ENCODE measurements at regions not wholly inside any gene's neighbourhood (a gene's known extent, or its start where the extent isn't known, plus 50 kb on each side); places are given as distances from the start of the nearest gene placed in this dataset.

DNA sequence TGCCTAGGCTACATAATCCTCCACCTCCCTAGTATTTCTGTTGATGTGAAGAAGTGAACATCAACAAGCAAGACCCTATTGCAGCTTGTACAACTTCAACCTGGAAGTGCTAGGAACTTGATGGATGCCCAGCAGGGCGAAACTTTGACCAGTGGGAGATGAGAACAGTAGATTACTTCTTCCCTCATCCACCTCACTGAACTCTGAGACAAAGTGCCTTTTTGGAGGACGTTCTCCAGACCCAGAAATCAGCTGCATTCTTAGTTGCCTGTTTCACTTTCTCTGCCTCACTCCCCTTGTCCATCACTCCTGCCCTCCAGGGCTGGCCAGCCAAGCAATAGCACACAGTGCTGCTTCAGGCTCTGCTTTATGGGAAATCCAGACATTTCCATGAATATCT lies 683.4 kb downstream of the GALC start:
- TF ChIP-seq, protein P1, sequence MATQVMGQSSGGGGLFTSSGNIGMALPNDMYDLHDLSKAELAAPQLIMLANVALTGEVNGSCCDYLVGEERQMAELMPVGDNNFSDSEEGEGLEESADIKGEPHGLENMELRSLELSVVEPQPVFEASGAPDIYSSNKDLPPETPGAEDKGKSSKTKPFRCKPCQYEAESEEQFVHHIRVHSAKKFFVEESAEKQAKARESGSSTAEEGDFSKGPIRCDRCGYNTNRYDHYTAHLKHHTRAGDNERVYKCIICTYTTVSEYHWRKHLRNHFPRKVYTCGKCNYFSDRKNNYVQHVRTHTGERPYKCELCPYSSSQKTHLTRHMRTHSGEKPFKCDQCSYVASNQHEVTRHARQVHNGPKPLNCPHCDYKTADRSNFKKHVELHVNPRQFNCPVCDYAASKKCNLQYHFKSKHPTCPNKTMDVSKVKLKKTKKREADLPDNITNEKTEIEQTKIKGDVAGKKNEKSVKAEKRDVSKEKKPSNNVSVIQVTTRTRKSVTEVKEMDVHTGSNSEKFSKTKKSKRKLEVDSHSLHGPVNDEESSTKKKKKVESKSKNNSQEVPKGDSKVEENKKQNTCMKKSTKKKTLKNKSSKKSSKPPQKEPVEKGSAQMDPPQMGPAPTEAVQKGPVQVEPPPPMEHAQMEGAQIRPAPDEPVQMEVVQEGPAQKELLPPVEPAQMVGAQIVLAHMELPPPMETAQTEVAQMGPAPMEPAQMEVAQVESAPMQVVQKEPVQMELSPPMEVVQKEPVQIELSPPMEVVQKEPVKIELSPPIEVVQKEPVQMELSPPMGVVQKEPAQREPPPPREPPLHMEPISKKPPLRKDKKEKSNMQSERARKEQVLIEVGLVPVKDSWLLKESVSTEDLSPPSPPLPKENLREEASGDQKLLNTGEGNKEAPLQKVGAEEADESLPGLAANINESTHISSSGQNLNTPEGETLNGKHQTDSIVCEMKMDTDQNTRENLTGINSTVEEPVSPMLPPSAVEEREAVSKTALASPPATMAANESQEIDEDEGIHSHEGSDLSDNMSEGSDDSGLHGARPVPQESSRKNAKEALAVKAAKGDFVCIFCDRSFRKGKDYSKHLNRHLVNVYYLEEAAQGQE (IDR thresholded peaks at IDR 0.05; ENCODE audit: borderline replicate concordance in 1 of 2, low read depth in 1 of 2, low read length in 2 of 2), result no peak
- TF ChIP-seq, protein P2, sequence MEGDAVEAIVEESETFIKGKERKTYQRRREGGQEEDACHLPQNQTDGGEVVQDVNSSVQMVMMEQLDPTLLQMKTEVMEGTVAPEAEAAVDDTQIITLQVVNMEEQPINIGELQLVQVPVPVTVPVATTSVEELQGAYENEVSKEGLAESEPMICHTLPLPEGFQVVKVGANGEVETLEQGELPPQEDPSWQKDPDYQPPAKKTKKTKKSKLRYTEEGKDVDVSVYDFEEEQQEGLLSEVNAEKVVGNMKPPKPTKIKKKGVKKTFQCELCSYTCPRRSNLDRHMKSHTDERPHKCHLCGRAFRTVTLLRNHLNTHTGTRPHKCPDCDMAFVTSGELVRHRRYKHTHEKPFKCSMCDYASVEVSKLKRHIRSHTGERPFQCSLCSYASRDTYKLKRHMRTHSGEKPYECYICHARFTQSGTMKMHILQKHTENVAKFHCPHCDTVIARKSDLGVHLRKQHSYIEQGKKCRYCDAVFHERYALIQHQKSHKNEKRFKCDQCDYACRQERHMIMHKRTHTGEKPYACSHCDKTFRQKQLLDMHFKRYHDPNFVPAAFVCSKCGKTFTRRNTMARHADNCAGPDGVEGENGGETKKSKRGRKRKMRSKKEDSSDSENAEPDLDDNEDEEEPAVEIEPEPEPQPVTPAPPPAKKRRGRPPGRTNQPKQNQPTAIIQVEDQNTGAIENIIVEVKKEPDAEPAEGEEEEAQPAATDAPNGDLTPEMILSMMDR (CRISPR knock-in tag; IDR thresholded peaks at IDR 0.05), result no peak
- no peak for TF ChIP-seq POLR2A (IDR thresholded peaks at IDR 0.05; ENCODE audit: insufficient read depth in 1 of 2, low read depth in 2 of 2, low read length in 2 of 2)
- no peak for TF ChIP-seq SRF (IDR thresholded peaks at IDR 0.05; ENCODE audit: low read depth, low read length)
- no peak for TF ChIP-seq TBP (CRISPR knock-in tag; IDR thresholded peaks at IDR 0.05)
- TF ChIP-seq ZBTB21 (CRISPR knock-in tag; IDR thresholded peaks at IDR 0.05), result no peak
- no peak for TF ChIP-seq RELA (CRISPR knock-in tag; IDR thresholded peaks at IDR 0.05)
- no peak for TF ChIP-seq ZNF720 (CRISPR knock-in tag; IDR thresholded peaks at IDR 0.05)
- TF ChIP-seq BCL6 (CRISPR knock-in tag; IDR thresholded peaks at IDR 0.05), result no peak
- no peak for TF ChIP-seq ELF1 (CRISPR knock-in tag; IDR thresholded peaks at IDR 0.05)
- TF ChIP-seq, protein P3, sequence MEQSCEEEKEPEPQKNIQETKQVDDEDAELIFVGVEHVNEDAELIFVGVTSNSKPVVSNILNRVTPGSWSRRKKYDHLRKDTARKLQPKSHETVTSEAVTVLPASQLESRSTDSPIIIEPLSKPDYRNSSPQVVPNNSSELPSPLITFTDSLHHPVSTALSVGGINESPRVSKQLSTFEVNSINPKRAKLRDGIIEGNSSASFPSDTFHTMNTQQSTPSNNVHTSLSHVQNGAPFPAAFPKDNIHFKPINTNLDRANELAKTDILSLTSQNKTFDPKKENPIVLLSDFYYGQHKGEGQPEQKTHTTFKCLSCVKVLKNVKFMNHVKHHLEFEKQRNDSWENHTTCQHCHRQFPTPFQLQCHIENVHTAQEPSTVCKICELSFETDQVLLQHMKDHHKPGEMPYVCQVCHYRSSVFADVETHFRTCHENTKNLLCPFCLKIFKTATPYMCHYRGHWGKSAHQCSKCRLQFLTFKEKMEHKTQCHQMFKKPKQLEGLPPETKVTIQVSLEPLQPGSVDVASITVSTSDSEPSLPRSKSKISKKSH (CRISPR knock-in tag; IDR thresholded peaks at IDR 0.05; ENCODE audit: borderline replicate concordance), result no peak
- TF ChIP-seq HOXA9 (CRISPR knock-in tag; IDR thresholded peaks at IDR 0.05; ENCODE audit: borderline replicate concordance), result no peak
- TF ChIP-seq ETV6 (CRISPR knock-in tag; conservative IDR thresholded peaks at IDR 0.05), result no peak
